Astrocyte (in vitro differentiated cells and primary cell): ENCODE measurements at regions not wholly inside any gene's neighbourhood (a gene's known extent, or its start where the extent isn't known, plus 50 kb on each side); places are given as distances from the start of the nearest gene placed in this dataset.

Source experiments
- DNase-seq: peaks from one replicate; pipeline ENCODE4 v3.0.0-alpha.2; 2010; ENCODE audit warnings: low read depth
- FAIRE-seq: peaks from 2 replicates; lab custom pipeline; 2011; peaks lifted over from hg19 to GRCh38; lab: Jason Lieb, UNC
- H2AFZ ChIP-seq: 2 replicates; pipeline ENCODE4 v1.6.0; 2012; ENCODE audit warnings: low read depth, low read length, inconsistent platforms
- H3K27ac ChIP-seq: 2 replicates; pipeline ENCODE4 v1.5.1; 2011; ENCODE audit warnings: low read depth, low read length, inconsistent platforms
- H3K27me3 ChIP-seq: 2 replicates; pipeline ENCODE4 v1.6.0; 2011; ENCODE audit warnings: low read length, inconsistent platforms; ENCODE audit not compliant: insufficient read depth
- H3K36me3 ChIP-seq: 2 replicates; pipeline ENCODE4 v1.5.1; 2011; ENCODE audit warnings: low read length, inconsistent platforms; ENCODE audit not compliant: insufficient read depth
- H3K4me1 ChIP-seq: 2 replicates; pipeline ENCODE4 v1.5.1; 2011; ENCODE audit warnings: low read length, inconsistent platforms; ENCODE audit not compliant: insufficient read depth
- H3K4me2 ChIP-seq: 2 replicates; pipeline ENCODE4 v1.6.0; 2012; ENCODE audit warnings: low read length, inconsistent platforms
- H3K4me3 ChIP-seq: 2 replicates; pipeline ENCODE4 v1.5.1; 2011; ENCODE audit warnings: low read depth, mild to moderate bottlenecking, low read length, inconsistent platforms; ENCODE audit not compliant: insufficient read depth
- H3K79me2 ChIP-seq: 2 replicates; pipeline ENCODE4 v1.6.0; 2012; ENCODE audit warnings: mild to moderate bottlenecking, low read length, inconsistent platforms; ENCODE audit not compliant: insufficient read depth
- H3K9ac ChIP-seq: 2 replicates; pipeline ENCODE4 v1.6.0; 2012; ENCODE audit warnings: mild to moderate bottlenecking, low read length, inconsistent platforms
- H3K9me3 ChIP-seq: 2 replicates; pipeline ENCODE4 v1.5.1; 2012; ENCODE audit warnings: low read depth, mild to moderate bottlenecking, low read length, inconsistent platforms; ENCODE audit not compliant: insufficient read depth
- H4K20me1 ChIP-seq: 2 replicates; pipeline ENCODE4 v1.6.0; 2012; ENCODE audit warnings: low read length, inconsistent platforms; ENCODE audit not compliant: insufficient read depth
- H3K27ac Mint-ChIP-seq: one replicate; pipeline ENCODE4 v1.8.0; 2021; ENCODE audit warnings: mild to moderate bottlenecking, mixed read lengths; ENCODE audit not compliant: unreplicated experiment
- H3K27me3 Mint-ChIP-seq: one replicate; pipeline ENCODE4 v1.8.0; 2021; ENCODE audit warnings: low read depth, mixed read lengths; ENCODE audit not compliant: unreplicated experiment
- H3K36me3 Mint-ChIP-seq: one replicate; pipeline ENCODE4 v1.8.0; 2021; ENCODE audit warnings: low read depth, mixed read lengths; ENCODE audit not compliant: unreplicated experiment
- H3K4me1 Mint-ChIP-seq: one replicate; pipeline ENCODE4 v1.8.0; 2021; ENCODE audit warnings: low read depth, mixed read lengths; ENCODE audit not compliant: unreplicated experiment
- H3K4me3 Mint-ChIP-seq: one replicate; pipeline ENCODE4 v1.8.0; 2021; ENCODE audit warnings: mild to moderate bottlenecking, moderate library complexity, mixed read lengths; ENCODE audit not compliant: unreplicated experiment
- H3K9me3 Mint-ChIP-seq: one replicate; pipeline ENCODE4 v1.8.0; 2021; ENCODE audit warnings: mild to moderate bottlenecking, mixed read lengths; ENCODE audit not compliant: unreplicated experiment
- CTCF ChIP-seq: IDR thresholded peaks from 2 replicates; pipeline ENCODE4 v1.5.1; 2011; ENCODE audit warnings: low read depth, mild to moderate bottlenecking, inconsistent platforms, low read length, moderate library complexity; ENCODE audit not compliant: insufficient read depth
- EZH2 ChIP-seq: IDR thresholded peaks from 2 replicates; pipeline ENCODE4 v1.6.1; 2012; ENCODE audit warnings: mild to moderate bottlenecking, low read length, inconsistent platforms; ENCODE audit not compliant: insufficient read depth

- Histone ChIP-seq H3K79me2 (no peaks in the 10 kb centered on the region), H3K27ac (peak overlapping the region; percentile 24), H3K4me2 (peak overlapping the region; percentile 70), H3K9me3 (peaks cover 2% of the 10 kb centered on the region), H3K36me3 (no peaks in the 10 kb centered on the region), H3K27me3 (no peaks in the 10 kb centered on the region), H3K9ac (peak overlapping the region; percentile 49), H3K4me1 (peaks cover 8% of the 10 kb centered on the region), H2AFZ (peak overlapping the region; percentile 29), H4K20me1 (no peaks in the 10 kb centered on the region), H3K4me3 (no peak overlapping the region)
- H3K9me3 Mint-ChIP-seq, result no peaks in the 10 kb centered on the region
- no peaks in the 10 kb centered on the region for H3K36me3 Mint-ChIP-seq
- peak overlapping the region; percentile 83 for H3K27ac Mint-ChIP-seq
- no peak for FAIRE-seq
- H3K4me1 Mint-ChIP-seq, result peaks cover 6% of the 10 kb centered on the region
- DNase-seq, result peak; percentile 53
- no peaks in the 10 kb centered on the region for H3K27me3 Mint-ChIP-seq
- no peak overlapping the region for H3K4me3 Mint-ChIP-seq
- TF ChIP-seq EZH2 (no peak), CTCF (no peak)
These were observed 722.9 kb upstream of the EEF2KMT start for GRCh38 chr16:5820472-5820871.

- no peaks in the 10 kb centered on the region for H3K79me2 ChIP-seq
- Mint-ChIP-seq H3K9me3 (no peaks in the 10 kb centered on the region), H3K27me3 (no peaks in the 10 kb centered on the region), H3K4me1 (peaks cover 6% of the 10 kb centered on the region), H3K27ac (no peak overlapping the region), H3K36me3 (no peaks in the 10 kb centered on the region), H3K4me3 (no peak overlapping the region)
- H3K9ac ChIP-seq, result no peak overlapping the region
- no peak overlapping the region for H3K4me3 ChIP-seq
- H3K4me2 ChIP-seq, result no peak overlapping the region
- H3K27ac ChIP-seq, result no peak overlapping the region
- no peaks in the 10 kb centered on the region for H4K20me1 ChIP-seq
- H3K36me3 ChIP-seq, result no peaks in the 10 kb centered on the region
- H3K9me3 ChIP-seq, result peaks cover 2% of the 10 kb centered on the region
- no peak for FAIRE-seq
- H3K27me3 ChIP-seq, result no peaks in the 10 kb centered on the region
- no peak for DNase-seq
- peaks cover 5% of the 10 kb centered on the region for H3K4me1 ChIP-seq
- TF ChIP-seq EZH2 (no peak), CTCF (no peak)
- H2AFZ ChIP-seq, result no peak overlapping the region
These were observed 718.1 kb upstream of the EEF2KMT start for GRCh38 chr16:5815570-5816237.

- H3K79me2 ChIP-seq, result no peaks in the 10 kb centered on the region
- no peak overlapping the region for H3K27ac Mint-ChIP-seq
- no peaks in the 10 kb centered on the region for H3K27me3 ChIP-seq
- H3K9me3 ChIP-seq, result peaks cover 3% of the 10 kb centered on the region
- H3K4me1 Mint-ChIP-seq, result no peaks in the 10 kb centered on the region
- FAIRE-seq, result no peak
- H4K20me1 ChIP-seq, result no peaks in the 10 kb centered on the region
- no peak for TF ChIP-seq EZH2
- no peak for TF ChIP-seq CTCF
- H3K4me3 Mint-ChIP-seq, result no peak overlapping the region
- H3K4me3 ChIP-seq, result no peak overlapping the region
- no peak overlapping the region for H3K9ac ChIP-seq
- H3K4me2 ChIP-seq, result no peak overlapping the region
- peaks cover 2% of the 10 kb centered on the region for H3K9me3 Mint-ChIP-seq
- no peaks in the 10 kb centered on the region for H3K36me3 ChIP-seq
- peaks cover 4% of the 10 kb centered on the region for H3K27me3 Mint-ChIP-seq
- H3K27ac ChIP-seq, result no peak overlapping the region
- H3K4me1 ChIP-seq, result no peaks in the 10 kb centered on the region
- no peak for DNase-seq
- no peaks in the 10 kb centered on the region for H3K36me3 Mint-ChIP-seq
- no peak overlapping the region for H2AFZ ChIP-seq
These were observed 703.8 kb upstream of the EEF2KMT start for GRCh38 chr16:5801396-5801795.
